HepG2 (cell line): ENCODE measurements at regions not wholly inside any gene's neighbourhood (a gene's known extent, or its start where the extent isn't known, plus 50 kb on each side); places are given as distances from the start of the nearest gene placed in this dataset.

Experiments used
- ATAC-seq: fragments of 200-7000 bp; cut with Tn5 transposase; 3 replicates; pipeline ENCODE4 v1.9.1; 2020; ENCODE audit warnings: mild to moderate bottlenecking, moderate library complexity
- BruUV-seq: library from RNA; stranded (reverse); fragments of 400-500 nt; replicated peaks from 2 replicates; lab custom pipeline; 2021; lab: Mats Ljungman, UMichigan
- CTCF ChIA-PET: fragments of 300-600 bp; formaldehyde crosslinking; extraction: SDS; loops from one replicate; lab custom pipeline; 2021; ENCODE audit warnings: low total read pairs, inconsistent platforms, low intra/inter-chr PET ratio; lab: Yijun Ruan, JAX
- POLR2A ChIA-PET: fragments of 350-600 bp; sonication (Branson Sonifier 250); formaldehyde crosslinking; loops from one replicate; lab custom pipeline; 2020; ENCODE audit warnings: antibody characterized with exemption, inconsistent platforms; lab: Yijun Ruan, JAX
- DNase-seq: peaks from one replicate; pipeline ENCODE4 v3.0.0-alpha.2; 2015; ENCODE audit warnings: low spot score
- FAIRE-seq: peaks from 3 replicates; lab custom pipeline; 2011; peaks lifted over from hg19 to GRCh38; lab: Jason Lieb, UNC
- H2AFZ ChIP-seq: one replicate; pipeline ENCODE4 v1.6.1; 2011; ENCODE audit warnings: low read length, inconsistent platforms
- H3K27ac ChIP-seq: fragments of 300-600 bp; 3 replicates; pipeline ENCODE4 v1.8.0; 2011; ENCODE audit warnings: mixed run types, mild to moderate bottlenecking, mixed read lengths, low read length, inconsistent platforms; ENCODE audit not compliant: insufficient read depth; ENCODE audit errors: extremely low read length
- H3K27me3 ChIP-seq, 2 experiments: fragments of 200-600 bp in 1 of 2; 2 replicates in 1 of 2; 3 replicates in 1 of 2; pipeline versions ENCODE4 v1.6.0 to v1.8.0; 2011; ENCODE audit warnings: low read length in 2 of 2, mild to moderate bottlenecking in 2 of 2, moderate library complexity in 2 of 2, inconsistent platforms in 1 of 2; ENCODE audit not compliant: insufficient read depth in 2 of 2, control insufficient read depth in 1 of 2
- H3K36me3 ChIP-seq, 2 experiments: fragments of 200-600 bp in 1 of 2; replicated peaks in 1 of 2; 2 replicates in 1 of 2; 3 replicates in 1 of 2; pipeline versions ENCODE4 v1.5.1 to v1.8.0; 2011; ENCODE audit warnings: low read length in 2 of 2, inconsistent platforms in 1 of 2; ENCODE audit not compliant: insufficient read depth in 2 of 2, control insufficient read depth in 1 of 2
- H3K4me1 ChIP-seq: 2 replicates; pipeline ENCODE4 v1.5.1; 2012; ENCODE audit warnings: low read length, inconsistent platforms; ENCODE audit not compliant: insufficient read depth
- H3K4me2 ChIP-seq: 2 replicates; pipeline ENCODE4 v1.6.0; 2011; ENCODE audit warnings: low read depth, low read length, inconsistent platforms
- H3K4me3 ChIP-seq, 3 experiments: fragments of 200-600 bp in 1 of 3; sonication (generic), shearing (Covaris generic) in 1 of 3; replicated peaks in 1 of 3; 2 replicates each; pipeline ENCODE4 v1.5.1; 2011 to 2016; ENCODE audit warnings: low read length in 3 of 3, inconsistent platforms in 2 of 3, low read depth in 2 of 3, mild to moderate bottlenecking in 2 of 3, control low read depth in 1 of 3, mixed read lengths in 1 of 3; ENCODE audit not compliant: insufficient read depth in 1 of 3
- H3K79me2 ChIP-seq: one replicate; pipeline ENCODE4 v1.6.1; 2011; ENCODE audit warnings: low read length, inconsistent platforms; ENCODE audit not compliant: insufficient read depth
- H3K9ac ChIP-seq: 2 replicates; pipeline ENCODE4 v1.6.0; 2011; ENCODE audit warnings: mild to moderate bottlenecking, low read depth, low read length, inconsistent platforms; ENCODE audit not compliant: insufficient read depth
- H3K9me3 ChIP-seq: 2 replicates; pipeline ENCODE4 v1.5.1; 2012; ENCODE audit warnings: mild to moderate bottlenecking, low read length
- H4K20me1 ChIP-seq: 2 replicates; pipeline ENCODE4 v1.6.0; 2011; ENCODE audit warnings: inconsistent platforms, mild to moderate bottlenecking, low read length, moderate library complexity; ENCODE audit not compliant: insufficient read depth
- BCL6 ChIP-seq: IDR thresholded peaks from 2 replicates; pipeline ENCODE4 v1.6.1; 2016; ENCODE audit warnings: missing genetic modification reagents, missing compliant biosample characterization
- HNRNPH1 ChIP-seq: fragments of 200-400 bp; formaldehyde crosslinking; optimal IDR thresholded peaks from 2 replicates; pipeline ENCODE3; 2017; ENCODE audit warnings: mild to moderate bottlenecking, low read depth, low read length
- JUNB ChIP-seq: sonication (generic); formaldehyde crosslinking; IDR thresholded peaks from 2 replicates; pipeline ENCODE4 v1.8.0; 2022; ENCODE audit warnings: missing genetic modification reagents, mild to moderate bottlenecking, borderline replicate concordance
- MEF2D ChIP-seq: sonication (generic); formaldehyde crosslinking; IDR thresholded peaks from 2 replicates; pipeline ENCODE4 v1.5.1; 2020; ENCODE audit warnings: mild to moderate bottlenecking, missing genetic modification reagents
- REL ChIP-seq: sonication (generic); formaldehyde crosslinking; conservative IDR thresholded peaks from 2 replicates; pipeline ENCODE4 v1.8.0; 2022; ENCODE audit warnings: mild to moderate bottlenecking, missing genetic modification reagents, moderate library complexity
- SOX5 ChIP-seq: IDR thresholded peaks from 2 replicates; pipeline ENCODE4 v1.6.1; 2016; ENCODE audit warnings: borderline replicate concordance
- SRSF4 ChIP-seq: fragments of 200-400 bp; formaldehyde crosslinking; IDR thresholded peaks from one replicate; pipeline ENCODE4 v1.6.1; 2018; ENCODE audit warnings: mild to moderate bottlenecking, low read depth, low read length, moderate library complexity; ENCODE audit not compliant: poor library complexity, severe bottlenecking
- TERF1 ChIP-seq: sonication (generic); formaldehyde crosslinking; IDR thresholded peaks from 2 replicates; pipeline ENCODE4 v1.8.0; 2022; ENCODE audit warnings: mild to moderate bottlenecking, missing genetic modification reagents, moderate library complexity
- ZFAT ChIP-seq: sonication (generic); formaldehyde crosslinking; conservative IDR thresholded peaks from 2 replicates; pipeline ENCODE4 v1.8.1; 2023; ENCODE audit warnings: missing genetic modification reagents, inconsistent platforms
- ZFP62 ChIP-seq: sonication (generic); formaldehyde crosslinking; IDR thresholded peaks from 2 replicates; pipeline ENCODE4 v1.4.0; 2020; ENCODE audit warnings: missing genetic modification reagents
- ZNF672 ChIP-seq: sonication (generic); formaldehyde crosslinking; IDR thresholded peaks from 2 replicates; pipeline ENCODE4 v1.8.1; 2022; ENCODE audit warnings: missing genetic modification reagents
- WGBS: methylation state at CpG from one replicate; pipeline ENCODE4 v1.1.6; 2017; ENCODE audit warnings: low lambda C conversion rate; 5-methylcytosine and 5-hydroxymethylcytosine counted together
- in situ Hi-C: cut with HindIII; loops from 2 replicates; pipeline ENCODE4 v1.10.0; 2017; ENCODE audit warnings: low pct_unique_long_range_greater_than_20kb; ENCODE audit not compliant: extremely low pct_ligation_motif_present
- intact Hi-C: fragments of 100-400 bp; cut with micrococcal nuclease; formaldehyde crosslinking; loops from one replicate; pipeline ENCODE4 v1.10.0; 2022; ENCODE audit not compliant: unreplicated experiment
- TF ChIP-seq, protein P1 (sequence below): sonication (generic); formaldehyde crosslinking; IDR thresholded peaks from 2 replicates; pipeline ENCODE4 v1.5.0; 2020; ENCODE audit warnings: mild to moderate bottlenecking, missing genetic modification reagents, moderate library complexity

- Histone ChIP-seq H3K9ac (no peak overlapping the region), H3K4me1 (no peaks in the 10 kb centered on the region), H3K9me3 (no peaks in the 10 kb centered on the region), H3K79me2 (no peaks in the 10 kb centered on the region), H3K36me3 (no peaks in the 10 kb centered on the region), H4K20me1 (no peaks in the 10 kb centered on the region), H3K27me3 (peaks cover 0 to 6% of the 10 kb centered on the region in 2 experiments; a peak in 1 of 5 replicates), H3K4me3 (no peak overlapping the region), H3K4me2 (no peak overlapping the region), H2AFZ (no peak overlapping the region), H3K27ac (no peak overlapping the region)
- TF ChIP-seq JUNB (CRISPR knock-in tag) (no peak), ZFP62 (CRISPR knock-in tag) (no peak), HNRNPH1 (no peak), BCL6 (CRISPR knock-in tag) (no peak), TERF1 (CRISPR knock-in tag) (no peak)
- ATAC-seq: no peak
- intact Hi-C loops: no loop called here
- BruUV-seq: no TSS peak
- DNase-seq: no peak
- in situ Hi-C loops: no loop called here
- CTCF ChIA-PET: no interaction called here
- POLR2A ChIA-PET: no interaction called here
- 47% methylated on average over 5 of the region's 5 CpGs for WGBS
- no peak for FAIRE-seq
Observed at GRCh38 chr18:22334567-22334966, 83.1 kb downstream of the CTAGE1 start.

DNA sequence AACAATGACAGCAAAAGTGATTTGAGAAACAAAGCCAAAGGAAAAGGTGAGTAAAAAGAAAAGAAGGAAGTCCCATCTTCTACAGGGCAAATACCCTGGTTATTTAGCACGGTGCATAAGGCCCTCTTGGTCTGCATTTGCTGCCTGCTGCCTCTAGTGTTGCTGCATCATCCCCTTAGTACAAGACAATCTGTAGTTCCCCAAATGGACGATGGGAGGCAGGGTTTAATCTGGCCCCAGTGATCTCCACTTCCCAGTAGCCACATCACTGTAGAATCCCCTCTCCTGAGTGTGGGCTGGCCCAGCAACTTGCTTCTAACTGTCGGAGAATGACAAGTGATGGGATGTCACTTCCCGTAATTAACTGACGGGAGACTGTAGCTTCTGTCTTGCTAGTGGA is 85.1 kb downstream of the CTAGE1 start:
- Histone ChIP-seq H3K4me3 (no peak overlapping the region), H4K20me1 (no peaks in the 10 kb centered on the region), H2AFZ (no peak overlapping the region), H3K9me3 (no peaks in the 10 kb centered on the region), H3K27ac (no peak overlapping the region), H3K4me2 (no peak overlapping the region), H3K79me2 (no peaks in the 10 kb centered on the region), H3K27me3 (peaks cover 0 to 6% of the 10 kb centered on the region in 2 experiments; a peak in 2 of 5 replicates), H3K4me1 (no peaks in the 10 kb centered on the region), H3K9ac (no peak overlapping the region), H3K36me3 (no peaks in the 10 kb centered on the region)
- FAIRE-seq (no peak), DNase-seq (peak; percentile 5), ATAC-seq (peak; percentile 73)
- POLR2A ChIA-PET: no interaction called here
- in situ Hi-C loops: no loop called here
- no TSS peak for BruUV-seq
- 46% methylated on average over 5 of the region's 5 CpGs for WGBS
- CTCF ChIA-PET: no interaction called here
- intact Hi-C loops: no loop called here
- TF ChIP-seq SRSF4 (no peak), REL (no peak), MEF2D (CRISPR knock-in tag) (no peak), ZFAT (no peak), ZNF672 (CRISPR knock-in tag) (no peak), SOX5 (CRISPR knock-in tag) (no peak)
- TF ChIP-seq, protein P1, sequence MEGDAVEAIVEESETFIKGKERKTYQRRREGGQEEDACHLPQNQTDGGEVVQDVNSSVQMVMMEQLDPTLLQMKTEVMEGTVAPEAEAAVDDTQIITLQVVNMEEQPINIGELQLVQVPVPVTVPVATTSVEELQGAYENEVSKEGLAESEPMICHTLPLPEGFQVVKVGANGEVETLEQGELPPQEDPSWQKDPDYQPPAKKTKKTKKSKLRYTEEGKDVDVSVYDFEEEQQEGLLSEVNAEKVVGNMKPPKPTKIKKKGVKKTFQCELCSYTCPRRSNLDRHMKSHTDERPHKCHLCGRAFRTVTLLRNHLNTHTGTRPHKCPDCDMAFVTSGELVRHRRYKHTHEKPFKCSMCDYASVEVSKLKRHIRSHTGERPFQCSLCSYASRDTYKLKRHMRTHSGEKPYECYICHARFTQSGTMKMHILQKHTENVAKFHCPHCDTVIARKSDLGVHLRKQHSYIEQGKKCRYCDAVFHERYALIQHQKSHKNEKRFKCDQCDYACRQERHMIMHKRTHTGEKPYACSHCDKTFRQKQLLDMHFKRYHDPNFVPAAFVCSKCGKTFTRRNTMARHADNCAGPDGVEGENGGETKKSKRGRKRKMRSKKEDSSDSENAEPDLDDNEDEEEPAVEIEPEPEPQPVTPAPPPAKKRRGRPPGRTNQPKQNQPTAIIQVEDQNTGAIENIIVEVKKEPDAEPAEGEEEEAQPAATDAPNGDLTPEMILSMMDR (CRISPR knock-in tag): peak; percentile 26; the same call in 1 of the 2 replicates
- TF ChIP-seq, all 625 proteins: peak for 1
